ENCODE measurements at regions not wholly inside any gene's neighbourhood (a gene's known extent, or its start where the extent isn't known, plus 50 kb on each side); places are given as distances from the start of the nearest gene placed in this dataset.

DNA sequence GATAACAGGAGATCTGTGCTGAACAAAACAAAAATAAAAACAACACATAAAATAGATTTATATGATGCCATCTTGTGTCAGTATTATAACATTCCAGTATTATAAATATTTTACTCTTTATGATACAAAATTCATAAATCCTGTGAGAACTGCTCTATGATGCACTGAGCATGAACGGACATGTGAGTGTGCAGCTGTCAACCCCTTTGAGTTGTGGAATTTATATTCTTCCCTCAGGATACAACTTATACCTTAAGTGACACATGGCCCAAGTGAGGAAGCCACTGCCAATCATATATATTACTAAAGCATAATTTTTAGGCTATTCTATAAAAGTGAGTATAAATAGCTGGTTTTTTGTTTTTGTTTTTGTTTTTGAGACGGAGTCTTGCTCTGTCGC lies 116.0 kb upstream of the OR13F1 start:
- TF ChIP-seq, protein P1, sequence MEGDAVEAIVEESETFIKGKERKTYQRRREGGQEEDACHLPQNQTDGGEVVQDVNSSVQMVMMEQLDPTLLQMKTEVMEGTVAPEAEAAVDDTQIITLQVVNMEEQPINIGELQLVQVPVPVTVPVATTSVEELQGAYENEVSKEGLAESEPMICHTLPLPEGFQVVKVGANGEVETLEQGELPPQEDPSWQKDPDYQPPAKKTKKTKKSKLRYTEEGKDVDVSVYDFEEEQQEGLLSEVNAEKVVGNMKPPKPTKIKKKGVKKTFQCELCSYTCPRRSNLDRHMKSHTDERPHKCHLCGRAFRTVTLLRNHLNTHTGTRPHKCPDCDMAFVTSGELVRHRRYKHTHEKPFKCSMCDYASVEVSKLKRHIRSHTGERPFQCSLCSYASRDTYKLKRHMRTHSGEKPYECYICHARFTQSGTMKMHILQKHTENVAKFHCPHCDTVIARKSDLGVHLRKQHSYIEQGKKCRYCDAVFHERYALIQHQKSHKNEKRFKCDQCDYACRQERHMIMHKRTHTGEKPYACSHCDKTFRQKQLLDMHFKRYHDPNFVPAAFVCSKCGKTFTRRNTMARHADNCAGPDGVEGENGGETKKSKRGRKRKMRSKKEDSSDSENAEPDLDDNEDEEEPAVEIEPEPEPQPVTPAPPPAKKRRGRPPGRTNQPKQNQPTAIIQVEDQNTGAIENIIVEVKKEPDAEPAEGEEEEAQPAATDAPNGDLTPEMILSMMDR (IDR thresholded peaks at IDR 0.05): no peak
- TF ChIP-seq POLR2A (IDR thresholded peaks at IDR 0.05) (no peak), POLR2AphosphoS5 (IDR thresholded peaks at IDR 0.05) (no peak), EP300 (IDR thresholded peaks at IDR 0.05) (no peak)

All from upper lobe of left lung (tissue), 4 donors.